ENCODE measurements at regions not wholly inside any gene's neighbourhood (a gene's known extent, or its start where the extent isn't known, plus 50 kb on each side); places are given as distances from the start of the nearest gene placed in this dataset.

DNA sequence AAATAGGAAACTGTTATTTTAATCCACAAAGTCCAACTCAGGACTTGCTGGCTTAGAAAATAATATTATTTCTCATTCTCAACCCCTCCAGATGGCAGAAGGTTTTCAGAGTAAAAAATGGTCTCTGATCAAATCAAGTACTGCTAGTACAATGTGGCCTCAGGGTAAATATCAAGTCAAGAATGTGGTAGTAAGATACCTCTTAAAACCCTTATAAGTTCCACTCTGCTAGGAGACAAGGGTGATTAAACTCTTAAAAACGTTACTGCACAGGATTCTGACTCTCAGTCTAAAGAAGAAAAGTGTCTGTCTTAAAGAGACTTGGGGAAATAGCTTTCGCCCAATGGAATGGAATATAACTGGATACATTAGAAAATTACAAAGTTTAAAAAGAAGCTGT is 120.8 kb upstream of the PDE4D start:
- Mint-ChIP-seq H3K4me1 (ENCODE audit: low read depth in 2 of 2) (no peaks in the 10 kb centered on the region), H3K27me3 (no peaks in the 10 kb centered on the region), H3K9me3 (peaks cover 3 to 15% of the 10 kb centered on the region in 2 donors), H3K27ac (no peak overlapping the region), H3K36me3 (ENCODE audit: insufficient read depth) (no peaks in the 10 kb centered on the region), H3K4me3 (no peak overlapping the region)
- ATAC-seq (replicated peaks) (no peak), DNase-seq (no peak)

DNA sequence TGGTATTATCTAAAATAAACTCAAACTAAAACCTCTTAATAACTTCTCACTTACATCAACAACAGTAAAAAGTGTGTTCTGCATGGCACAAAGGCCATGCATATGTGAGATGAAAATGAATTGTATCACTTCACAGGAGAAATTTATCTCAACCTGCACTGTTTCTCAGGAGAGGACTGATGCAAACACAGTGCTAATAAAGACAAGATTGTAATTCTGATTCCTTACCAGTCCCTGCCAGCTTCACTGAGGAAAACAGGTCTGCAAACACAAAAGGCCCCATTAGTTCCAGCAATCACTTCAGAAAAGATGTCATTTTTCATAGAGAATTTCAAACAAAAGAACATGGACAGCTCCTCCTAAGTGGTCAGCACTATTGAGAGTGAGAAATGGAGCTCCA is 117.3 kb upstream of the PDE4D start:
- Mint-ChIP-seq H3K9me3 (peaks cover 3 to 7% of the 10 kb centered on the region in 2 donors), H3K36me3 (ENCODE audit: insufficient read depth) (no peaks in the 10 kb centered on the region), H3K4me3 (no peak overlapping the region), H3K27me3 (no peaks in the 10 kb centered on the region), H3K4me1 (ENCODE audit: low read depth in 2 of 2) (no peaks in the 10 kb centered on the region), H3K27ac (no peak overlapping the region)
- DNase-seq (no peak), ATAC-seq (replicated peaks) (no peak)

DNA sequence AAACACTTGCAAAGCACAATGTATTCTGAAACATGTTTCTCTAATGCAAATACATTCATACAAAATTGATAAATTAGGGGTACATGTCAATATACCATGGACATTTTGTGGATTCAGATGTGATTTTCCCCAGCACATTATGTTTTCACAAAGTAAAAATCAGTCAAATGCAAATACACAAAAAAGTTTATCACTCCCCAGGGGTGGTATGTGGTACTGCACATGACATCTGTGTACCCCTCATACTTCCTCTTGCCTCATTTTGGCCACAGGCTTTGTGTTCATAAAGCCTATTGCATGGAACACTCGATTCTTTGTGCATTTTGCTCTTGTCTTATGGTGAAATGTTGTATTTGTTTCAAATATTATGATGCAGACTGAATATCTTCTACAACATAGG is 116.8 kb upstream of the PDE4D start:
- ATAC-seq (replicated peaks) (no peak), DNase-seq (no peak)
- no peaks in the 10 kb centered on the region for H3K27me3 Mint-ChIP-seq
- H3K4me1 Mint-ChIP-seq (ENCODE audit: low read depth in 2 of 2) = no peaks in the 10 kb centered on the region
- peaks cover 3 to 7% of the 10 kb centered on the region in 2 donors for H3K9me3 Mint-ChIP-seq
- H3K27ac Mint-ChIP-seq = no peak overlapping the region
- H3K36me3 Mint-ChIP-seq (ENCODE audit: insufficient read depth) = no peaks in the 10 kb centered on the region
- no peak overlapping the region for H3K4me3 Mint-ChIP-seq

DNA sequence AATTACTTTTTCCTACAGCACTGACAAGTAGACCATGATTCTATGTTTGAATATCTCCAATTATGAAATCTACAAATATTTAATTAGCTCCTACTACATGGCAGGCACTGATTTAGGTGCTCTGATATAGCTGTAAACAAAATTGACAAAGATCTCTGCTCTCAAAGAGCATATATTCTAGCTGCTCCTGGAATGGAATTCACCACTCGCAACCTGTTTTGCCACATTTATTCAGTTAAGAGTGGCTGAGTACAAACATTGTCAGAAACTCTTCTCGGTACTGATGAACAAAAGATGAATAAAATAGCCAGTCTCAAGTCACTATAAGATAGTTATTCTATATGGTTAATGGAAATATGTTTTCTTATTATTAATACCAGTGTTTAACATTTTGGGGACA is 114.2 kb upstream of the PDE4D start:
- Mint-ChIP-seq H3K27me3 (no peaks in the 10 kb centered on the region), H3K9me3 (peaks cover 0 to 3% of the 10 kb centered on the region in 2 donors), H3K4me1 (ENCODE audit: low read depth in 2 of 2) (no peaks in the 10 kb centered on the region), H3K27ac (no peak overlapping the region), H3K4me3 (no peak overlapping the region), H3K36me3 (ENCODE audit: insufficient read depth) (no peaks in the 10 kb centered on the region)
- no peak for ATAC-seq (replicated peaks)
- DNase-seq = no peak

DNA sequence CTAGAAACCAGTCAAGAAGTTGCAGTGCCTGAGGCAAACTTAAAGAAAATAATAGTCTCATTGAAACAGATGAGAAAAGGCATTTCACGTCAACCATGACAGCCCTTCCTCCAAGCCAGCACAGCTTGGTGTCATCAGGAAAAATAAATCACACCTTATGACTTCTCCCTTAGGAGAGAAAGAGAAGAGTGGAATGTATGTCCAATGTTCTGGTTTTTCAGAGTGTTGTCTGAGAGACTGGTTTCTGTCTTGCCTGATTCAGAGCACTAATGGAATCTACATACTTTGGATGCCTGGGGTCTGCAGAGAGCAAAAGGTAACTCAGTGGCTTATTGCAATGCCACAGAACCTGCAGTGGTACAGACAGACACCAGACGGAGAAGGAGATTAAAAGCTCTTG is 105.5 kb upstream of the PDE4D start:
- no peak for ATAC-seq (replicated peaks)
- no peaks in the 10 kb centered on the region for H3K36me3 Mint-ChIP-seq (ENCODE audit: insufficient read depth)
- no peak for DNase-seq
- H3K4me1 Mint-ChIP-seq (ENCODE audit: low read depth in 2 of 2) = no peaks in the 10 kb centered on the region
- H3K27me3 Mint-ChIP-seq = no peaks in the 10 kb centered on the region
- peaks cover 3 to 7% of the 10 kb centered on the region in 2 donors for H3K9me3 Mint-ChIP-seq
- no peak overlapping the region for H3K4me3 Mint-ChIP-seq
- H3K27ac Mint-ChIP-seq = no peak overlapping the region

DNA sequence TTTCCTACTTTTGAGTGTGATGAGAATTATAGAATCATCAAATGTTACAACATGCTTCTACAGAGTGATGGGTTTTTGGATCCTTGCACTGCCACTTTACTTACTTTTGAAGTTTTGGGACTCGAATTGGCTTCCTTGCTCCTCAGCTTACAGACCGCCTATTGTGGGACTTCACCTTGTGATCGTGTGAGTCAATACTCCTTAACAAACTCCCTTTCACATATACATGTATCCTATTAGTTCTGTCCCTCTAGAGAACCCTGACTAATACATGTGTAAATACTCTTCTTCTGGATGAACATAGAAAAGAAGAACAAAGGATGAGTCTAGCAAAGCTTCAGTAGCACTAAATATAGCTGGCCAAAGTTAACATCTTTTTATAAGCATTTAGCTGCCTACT is 98.7 kb upstream of the PDE4D start:
- Mint-ChIP-seq H3K36me3 (ENCODE audit: insufficient read depth) (no peaks in the 10 kb centered on the region), H3K27ac (no peak overlapping the region), H3K4me1 (ENCODE audit: low read depth in 2 of 2) (no peaks in the 10 kb centered on the region), H3K9me3 (peaks cover 4 to 10% of the 10 kb centered on the region in 2 donors), H3K27me3 (no peaks in the 10 kb centered on the region), H3K4me3 (no peak overlapping the region)
- no peak for ATAC-seq (replicated peaks)
- no peak for DNase-seq

DNA sequence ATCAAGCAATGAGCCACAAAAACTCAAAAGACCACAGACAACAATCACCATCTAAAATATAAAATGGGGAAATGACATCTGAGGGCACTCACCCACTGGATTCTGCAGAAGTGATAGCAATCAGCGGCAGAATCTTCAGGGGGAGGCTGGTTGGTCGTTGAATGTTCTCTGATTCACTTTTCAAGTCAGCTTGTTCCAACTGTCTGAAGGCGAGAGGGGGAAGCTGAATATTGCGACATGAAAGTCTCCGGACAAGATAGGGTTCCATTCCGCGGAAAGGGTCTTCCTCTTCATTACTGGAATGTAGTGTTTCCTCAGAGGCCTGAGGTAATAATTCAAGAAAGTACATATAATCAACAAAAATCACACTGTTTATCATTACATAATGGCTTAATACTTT is 94.9 kb upstream of the PDE4D start:
- H3K27ac Mint-ChIP-seq = no peak overlapping the region
- H3K9me3 Mint-ChIP-seq = peaks cover 9 to 10% of the 10 kb centered on the region in 2 donors
- DNase-seq = no peak
- no peak for ATAC-seq (replicated peaks)
- H3K4me3 Mint-ChIP-seq = no peak overlapping the region
- no peaks in the 10 kb centered on the region for H3K27me3 Mint-ChIP-seq
- H3K4me1 Mint-ChIP-seq (ENCODE audit: low read depth in 2 of 2) = no peaks in the 10 kb centered on the region
- no peaks in the 10 kb centered on the region for H3K36me3 Mint-ChIP-seq (ENCODE audit: insufficient read depth)

DNA sequence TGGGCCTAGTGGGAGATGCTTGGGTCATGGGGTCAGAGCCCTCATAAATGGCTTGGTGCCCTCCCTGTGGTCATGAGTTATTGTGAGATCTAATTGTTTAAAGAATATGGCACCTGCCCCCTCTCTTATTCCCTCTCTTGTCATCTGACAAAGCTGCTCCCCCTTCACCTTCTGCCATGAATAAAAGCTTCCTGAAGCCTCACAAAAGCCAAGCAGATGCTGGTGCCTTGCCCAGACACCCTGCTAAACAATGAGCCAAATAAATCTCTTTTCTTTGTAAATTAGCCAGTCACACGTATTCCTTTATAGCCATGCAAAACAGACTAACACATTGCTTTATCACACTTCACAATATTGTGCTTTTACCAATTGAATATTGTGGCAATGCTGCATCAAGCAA is 82.8 kb upstream of the PDE4D start:
- Mint-ChIP-seq H3K4me1 (ENCODE audit: low read depth in 2 of 2) (no peaks in the 10 kb centered on the region), H3K27ac (no peak overlapping the region), H3K4me3 (no peak overlapping the region), H3K36me3 (ENCODE audit: insufficient read depth) (no peaks in the 10 kb centered on the region), H3K27me3 (no peaks in the 10 kb centered on the region), H3K9me3 (peaks cover 12% of the 10 kb centered on the region in 2 donors)
- no peak for DNase-seq
- no peak for ATAC-seq (replicated peaks)

DNA sequence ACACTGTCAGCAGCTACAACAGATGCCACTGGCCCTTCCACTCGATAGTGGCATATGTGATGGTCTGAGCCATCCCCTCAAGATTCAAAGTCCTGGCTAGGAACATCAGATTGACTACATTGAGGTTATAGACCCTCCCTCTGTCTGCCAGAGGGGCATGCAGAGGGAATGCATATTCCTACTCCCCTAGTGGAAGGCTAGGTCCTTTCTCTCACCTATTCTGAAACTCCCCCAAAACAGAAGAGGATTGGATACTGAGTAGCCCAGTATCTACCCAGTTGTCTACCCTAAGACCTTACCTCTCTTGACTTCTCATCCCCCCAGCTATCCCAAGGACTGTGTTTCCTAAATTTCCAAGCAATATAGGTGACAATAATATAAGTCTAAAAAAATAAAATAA is 78.5 kb upstream of the PDE4D start:
- Mint-ChIP-seq H3K4me1 (ENCODE audit: low read depth in 2 of 2) (no peaks in the 10 kb centered on the region), H3K27ac (no peak overlapping the region), H3K36me3 (ENCODE audit: insufficient read depth) (no peaks in the 10 kb centered on the region), H3K27me3 (no peaks in the 10 kb centered on the region), H3K4me3 (no peak overlapping the region), H3K9me3 (peaks cover 10 to 12% of the 10 kb centered on the region in 2 donors)
- DNase-seq (no peak), ATAC-seq (replicated peaks) (no peak)

DNA sequence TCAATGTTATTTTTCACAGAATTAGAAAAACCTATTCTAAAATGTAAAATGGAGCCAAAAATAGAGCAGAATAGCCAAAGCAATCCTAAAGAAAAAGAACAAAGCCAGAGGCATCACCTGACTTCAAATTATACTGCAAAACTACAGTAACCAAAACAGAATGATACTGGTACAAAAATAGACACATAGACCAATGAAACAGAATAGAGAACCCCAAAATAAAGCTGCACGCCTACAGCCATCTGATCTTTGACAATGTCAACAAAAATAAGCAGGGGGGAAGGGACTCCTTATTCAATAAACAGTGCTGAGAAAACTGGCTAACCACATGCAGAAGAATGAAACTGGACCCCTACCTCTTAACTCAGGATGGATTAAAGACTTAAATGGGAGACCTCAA is 65.8 kb upstream of the PDE4D start:
- Mint-ChIP-seq H3K27me3 (no peaks in the 10 kb centered on the region), H3K27ac (no peak overlapping the region), H3K36me3 (ENCODE audit: insufficient read depth) (no peaks in the 10 kb centered on the region), H3K4me1 (ENCODE audit: low read depth in 2 of 2) (no peaks in the 10 kb centered on the region), H3K4me3 (no peak overlapping the region), H3K9me3 (peaks cover 0 to 3% of the 10 kb centered on the region in 2 donors)
- DNase-seq (no peak), ATAC-seq (replicated peaks) (no peak)

DNA sequence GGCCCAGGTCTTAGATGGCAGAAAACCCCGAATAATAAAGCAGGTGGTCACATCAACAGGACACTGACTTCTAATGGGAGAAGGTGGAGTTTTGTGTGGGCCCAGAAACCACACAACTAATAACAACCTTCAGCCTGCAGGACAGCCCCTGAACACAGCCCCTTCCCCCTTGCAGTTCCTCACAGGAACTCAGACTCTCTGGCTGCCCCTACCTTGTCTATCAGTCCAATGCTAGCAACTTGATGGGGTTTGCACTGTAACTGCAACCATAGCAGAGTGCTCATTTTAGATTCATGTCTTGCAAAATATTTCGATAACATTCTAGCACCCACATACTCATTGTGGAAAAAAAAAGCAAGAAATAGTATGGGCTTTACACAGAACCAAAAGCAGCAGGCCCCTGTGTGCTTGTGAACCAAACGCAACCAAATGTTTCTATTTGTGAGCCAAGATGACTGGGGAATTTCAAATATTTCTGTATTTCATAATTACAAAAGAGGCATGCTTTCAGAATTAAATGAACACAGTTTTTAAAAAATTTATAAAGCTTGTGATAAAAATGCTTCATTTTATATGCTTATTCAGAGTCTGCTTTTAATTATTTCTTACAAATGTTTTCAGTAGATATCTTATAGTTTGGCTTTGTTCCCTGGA is 62.7 kb upstream of the PDE4D start:
- no peak overlapping the region for H3K27ac Mint-ChIP-seq
- no peaks in the 10 kb centered on the region for H3K36me3 Mint-ChIP-seq (ENCODE audit: insufficient read depth)
- ATAC-seq (replicated peaks) = no peak
- no peaks in the 10 kb centered on the region for H3K27me3 Mint-ChIP-seq
- DNase-seq = no peak
- no peaks in the 10 kb centered on the region for H3K4me1 Mint-ChIP-seq (ENCODE audit: low read depth in 2 of 2)
- H3K9me3 Mint-ChIP-seq = peaks cover 0 to 2% of the 10 kb centered on the region in 2 donors
- H3K4me3 Mint-ChIP-seq = no peak overlapping the region

DNA sequence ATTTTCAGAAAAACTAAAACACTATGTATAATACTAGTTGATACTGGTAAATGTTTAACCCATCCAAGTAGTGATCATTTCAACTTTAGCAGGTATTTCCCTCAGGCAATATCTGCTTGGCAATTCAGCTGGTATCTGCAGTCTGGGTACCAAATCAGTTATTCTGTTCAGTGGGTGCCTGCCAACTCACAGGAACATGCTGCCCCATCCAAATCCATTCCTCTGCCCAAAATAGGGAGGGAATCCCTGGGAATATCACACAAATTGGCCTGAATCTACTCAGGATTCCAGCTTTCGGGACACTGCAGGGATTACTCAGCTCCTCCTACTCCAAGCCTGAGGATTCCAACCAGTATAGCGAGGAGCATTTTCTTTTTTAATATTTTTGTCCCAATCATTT is 61.7 kb upstream of the PDE4D start:
- Mint-ChIP-seq H3K27me3 (no peaks in the 10 kb centered on the region), H3K4me3 (no peak overlapping the region), H3K9me3 (peaks cover 0 to 2% of the 10 kb centered on the region in 2 donors), H3K4me1 (ENCODE audit: low read depth in 2 of 2) (no peaks in the 10 kb centered on the region), H3K27ac (no peak overlapping the region), H3K36me3 (ENCODE audit: insufficient read depth) (no peaks in the 10 kb centered on the region)
- no peak for DNase-seq
- ATAC-seq (replicated peaks) = no peak

DNA sequence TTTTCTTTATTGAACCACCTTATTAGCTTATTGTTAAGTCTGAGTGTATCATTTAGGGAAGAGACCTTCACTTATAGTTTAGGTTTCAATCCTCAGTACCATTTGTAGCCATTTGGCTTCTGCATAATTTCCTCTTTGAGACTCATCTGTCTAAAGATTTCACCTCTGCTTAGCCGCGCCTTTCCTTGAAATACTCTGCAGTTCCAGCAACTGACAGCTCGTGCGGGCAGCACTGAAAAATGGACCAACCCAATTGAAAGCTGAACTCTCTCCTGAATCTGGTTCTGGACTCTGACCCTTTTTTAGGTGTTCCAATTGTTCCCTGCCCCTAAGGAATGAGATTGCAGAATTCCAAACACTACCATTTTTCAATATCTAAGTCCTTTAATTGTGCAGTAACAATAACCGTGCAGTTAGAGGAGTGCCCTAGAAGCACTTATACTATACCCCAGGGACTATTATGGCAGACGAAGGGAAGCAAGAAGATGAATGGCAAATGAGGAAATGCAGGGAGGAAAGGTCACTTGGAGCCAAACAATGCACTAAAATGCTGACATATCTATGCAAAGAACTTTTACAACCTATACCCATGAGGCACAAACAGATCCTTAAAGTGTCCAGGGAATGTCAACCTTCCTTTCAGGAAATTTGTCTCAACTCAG is 50.1 kb upstream of the PDE4D start:
- no peak for DNase-seq
- no peak for ATAC-seq (replicated peaks)
- Mint-ChIP-seq H3K4me1 (ENCODE audit: low read depth in 2 of 2) (no peaks in the 10 kb centered on the region), H3K27ac (no peak overlapping the region), H3K9me3 (peaks cover 0 to 4% of the 10 kb centered on the region in 2 donors), H3K27me3 (no peaks in the 10 kb centered on the region), H3K4me3 (no peak overlapping the region), H3K36me3 (ENCODE audit: insufficient read depth) (no peaks in the 10 kb centered on the region)
